ENCODE measurements at regions not wholly inside any gene's neighbourhood (a gene's known extent, or its start where the extent isn't known, plus 50 kb on each side); places are given as distances from the start of the nearest gene placed in this dataset.
A peak's percentile ranks its signal among the peaks of the same experiment; 100 is the strongest.

GRCh38 chr3:55226696-55227095 is 260.4 kb downstream of the WNT5A start:
- peaks cover 5% of the 10 kb centered on the region for H3K9me3 Mint-ChIP-seq
- H3K4me3 Mint-ChIP-seq, result no peak overlapping the region
- no peak for TF ChIP-seq CTCF (conservative IDR thresholded peaks at IDR 0.05)
- H3K27ac Mint-ChIP-seq, result no peak overlapping the region
- peaks cover 3% of the 10 kb centered on the region for H3K27me3 Mint-ChIP-seq
- H3K4me1 Mint-ChIP-seq (ENCODE audit: unreplicated experiment), result no peaks in the 10 kb centered on the region
- no peaks in the 10 kb centered on the region for H3K36me3 Mint-ChIP-seq
- DNase-seq (ENCODE audit: extremely low spot score, unreplicated experiment), result no peak

DNA sequence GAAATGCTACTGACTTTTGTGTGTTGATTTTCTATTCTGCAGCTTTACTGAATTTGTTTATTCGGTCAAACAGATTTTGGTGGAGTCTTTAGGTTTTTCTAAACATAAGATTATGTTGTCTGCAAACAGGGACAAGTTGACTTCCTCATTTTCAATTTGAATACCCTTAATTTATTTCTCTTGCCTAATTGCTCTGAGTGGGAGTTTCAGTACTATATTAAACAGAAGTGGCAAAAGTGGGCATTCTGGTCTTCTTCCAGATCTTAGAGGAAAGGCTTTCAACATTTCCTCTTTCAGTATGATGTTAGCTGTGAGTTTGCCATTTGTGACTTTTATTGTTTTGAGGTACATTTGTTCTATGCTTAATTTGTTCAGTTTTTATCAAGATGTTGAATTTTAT is 268.5 kb downstream of the WNT5A start:
- no peaks in the 10 kb centered on the region for H3K27me3 Mint-ChIP-seq
- DNase-seq (ENCODE audit: extremely low spot score, unreplicated experiment), result no peak
- H3K27ac Mint-ChIP-seq, result no peak overlapping the region
- TF ChIP-seq CTCF (conservative IDR thresholded peaks at IDR 0.05), result no peak
- peaks cover 5% of the 10 kb centered on the region for H3K36me3 Mint-ChIP-seq
- H3K4me3 Mint-ChIP-seq, result no peak overlapping the region
- no peaks in the 10 kb centered on the region for H3K4me1 Mint-ChIP-seq (ENCODE audit: unreplicated experiment)
- H3K9me3 Mint-ChIP-seq, result peaks cover 20% of the 10 kb centered on the region

GRCh38 chr3:55207744-55208143 is 279.4 kb downstream of the WNT5A start:
- Mint-ChIP-seq H3K4me1 (ENCODE audit: unreplicated experiment) (peaks cover 22% of the 10 kb centered on the region), H3K36me3 (no peaks in the 10 kb centered on the region), H3K4me3 (no peak overlapping the region), H3K27ac (no peak overlapping the region), H3K27me3 (peaks cover 10% of the 10 kb centered on the region), H3K9me3 (peaks cover 13% of the 10 kb centered on the region)
- no peak for TF ChIP-seq CTCF (conservative IDR thresholded peaks at IDR 0.05)
- no peak for DNase-seq (ENCODE audit: extremely low spot score, unreplicated experiment)

- Mint-ChIP-seq H3K4me3 (no peak overlapping the region), H3K27me3 (peaks cover 6% of the 10 kb centered on the region), H3K36me3 (no peaks in the 10 kb centered on the region), H3K4me1 (ENCODE audit: unreplicated experiment) (peaks cover 22% of the 10 kb centered on the region), H3K9me3 (peaks cover 13% of the 10 kb centered on the region), H3K27ac (no peak overlapping the region)
- TF ChIP-seq CTCF (conservative IDR thresholded peaks at IDR 0.05), result no peak
- DNase-seq (ENCODE audit: extremely low spot score, unreplicated experiment), result no peak
Measured at GRCh38 chr3:55205990-55206389, 278.1 kb upstream of the LRTM1 start.

DNA sequence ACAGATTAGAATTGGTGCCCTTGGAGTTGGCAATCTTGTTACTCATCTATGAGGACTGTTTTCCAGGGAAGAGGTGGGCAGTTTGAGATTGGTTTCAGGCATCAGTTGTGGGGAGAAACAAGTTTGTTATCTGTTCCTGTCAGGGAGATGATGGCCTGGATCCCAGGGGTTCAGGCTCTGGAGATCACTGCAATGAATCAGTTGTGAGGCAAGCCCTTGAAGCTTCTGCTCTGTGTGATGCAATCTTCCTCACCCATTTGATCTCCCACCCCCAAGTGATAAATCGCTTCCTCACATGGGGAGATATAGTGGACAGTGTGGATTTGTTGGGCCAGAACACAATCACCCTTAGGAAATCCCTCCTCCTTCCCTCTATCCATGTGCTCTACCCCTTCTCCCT is 276.6 kb upstream of the LRTM1 start:
- Mint-ChIP-seq H3K27me3 (peaks cover 3% of the 10 kb centered on the region), H3K9me3 (peaks cover 6% of the 10 kb centered on the region), H3K36me3 (no peaks in the 10 kb centered on the region), H3K27ac (no peak overlapping the region), H3K4me3 (peak overlapping the region; percentile 1), H3K4me1 (ENCODE audit: unreplicated experiment) (peaks cover 22% of the 10 kb centered on the region)
- TF ChIP-seq CTCF (conservative IDR thresholded peaks at IDR 0.05), result no peak
- DNase-seq (ENCODE audit: extremely low spot score, unreplicated experiment), result no peak

DNA sequence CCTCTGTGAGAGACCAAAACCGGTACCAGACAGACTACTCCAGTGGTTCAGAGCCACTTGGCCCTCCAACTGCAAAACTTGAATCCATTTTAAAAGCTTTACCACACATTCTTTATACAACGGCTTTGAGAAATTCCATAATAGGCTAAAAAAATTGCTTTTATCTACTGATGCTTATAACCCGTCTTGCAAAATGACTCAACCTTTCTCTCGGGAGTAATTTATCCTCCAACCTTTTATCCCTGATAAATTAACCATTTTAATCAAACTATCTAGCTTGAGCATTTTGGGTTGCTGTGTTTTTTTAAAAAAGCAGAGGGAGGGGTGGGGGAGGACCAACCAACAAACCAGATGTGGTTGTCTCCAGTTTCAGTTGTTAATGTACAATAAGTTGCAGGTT is 275.7 kb upstream of the LRTM1 start:
- Mint-ChIP-seq H3K4me1 (ENCODE audit: unreplicated experiment) (peaks cover 22% of the 10 kb centered on the region), H3K27ac (no peak overlapping the region), H3K36me3 (no peaks in the 10 kb centered on the region), H3K4me3 (no peak overlapping the region), H3K9me3 (peaks cover 6% of the 10 kb centered on the region), H3K27me3 (peaks cover 10% of the 10 kb centered on the region)
- no peak for DNase-seq (ENCODE audit: extremely low spot score, unreplicated experiment)
- TF ChIP-seq CTCF (conservative IDR thresholded peaks at IDR 0.05), result no peak
